Subcutaneous abdominal adipose tissue (tissue), 5 donors: ENCODE measurements at regions not wholly inside any gene's neighbourhood (a gene's known extent, or its start where the extent isn't known, plus 50 kb on each side); places are given as distances from the start of the nearest gene placed in this dataset.

ENCODE experiments used
- H3K27ac ChIP-seq: one replicate; pipeline ENCODE4 v1.7.0; 2013; ENCODE audit warnings: low read depth, mild to moderate bottlenecking, inconsistent platforms, low read length, moderate library complexity
- H3K27me3 ChIP-seq, 5 donors: one replicate each; pipeline ENCODE4 v1.7.0; 2013; ENCODE audit warnings: low read length in 5 of 5, inconsistent platforms in 1 of 5; ENCODE audit not compliant: control insufficient read depth in 5 of 5, insufficient read depth in 4 of 5
- H3K36me3 ChIP-seq, 5 donors: one replicate each; pipeline ENCODE4 v1.7.0; 2013; ENCODE audit warnings: low read length in 5 of 5; ENCODE audit not compliant: control insufficient read depth in 5 of 5, insufficient read depth in 5 of 5
- H3K4me1 ChIP-seq, 5 donors: one replicate each; pipeline ENCODE4 v1.7.0; 2013; ENCODE audit warnings: low read length in 5 of 5, mild to moderate bottlenecking in 3 of 5, moderate library complexity in 1 of 5; ENCODE audit not compliant: control insufficient read depth in 5 of 5, insufficient read depth in 5 of 5
- H3K4me3 ChIP-seq, 5 donors: one replicate each; pipeline ENCODE4 v1.7.0; 2013; ENCODE audit warnings: low read length in 5 of 5, low read depth in 1 of 5
- H3K9ac ChIP-seq, 5 donors: one replicate each; pipeline ENCODE4 v1.7.0; 2013; ENCODE audit warnings: low read length in 5 of 5, mild to moderate bottlenecking in 4 of 5, moderate library complexity in 3 of 5
- H3K9me3 ChIP-seq, 5 donors: one replicate each; pipeline ENCODE4 v1.7.0; 2013; ENCODE audit warnings: low read length in 5 of 5; ENCODE audit not compliant: control insufficient read depth in 5 of 5
- donor health status: healthy.
- donor health status: healthy.
- donor health status: healthy.
- donor health status: healthy.
- donor health status: healthy.

- Histone ChIP-seq H3K9ac (no peak overlapping the region), H3K9me3 (no peaks in the 10 kb centered on the region), H3K4me3 (no peak overlapping the region), H3K27me3 (no peaks in the 10 kb centered on the region), H3K27ac (no peak overlapping the region), H3K36me3 (no peaks in the 10 kb centered on the region), H3K4me1 (peaks cover 0 to 20% (median 11%) of the 10 kb centered on the region in 5 donors)
These were observed 296.5 kb downstream of the NDFIP2 start for GRCh38 chr13:79777504-79777903.

GRCh38 chr13:79776531-79777295, 295.8 kb downstream of the NDFIP2 start:
- Histone ChIP-seq H3K27me3 (no peaks in the 10 kb centered on the region), H3K9me3 (peaks cover 0 to 2% (median 0%) of the 10 kb centered on the region in 5 donors), H3K27ac (no peak overlapping the region)

GRCh38 chr13:79775830-79776229, 294.9 kb downstream of the NDFIP2 start:
- no peaks in the 10 kb centered on the region for H3K27me3 ChIP-seq
- no peak overlapping the region for H3K9ac ChIP-seq
- H3K4me3 ChIP-seq, result no peak overlapping the region
- H3K27ac ChIP-seq, result no peak overlapping the region
- peaks cover 0 to 6% (median 3%) of the 10 kb centered on the region in 5 donors for H3K9me3 ChIP-seq
- no peaks in the 10 kb centered on the region for H3K36me3 ChIP-seq
- peaks cover 0 to 20% (median 11%) of the 10 kb centered on the region in 5 donors for H3K4me1 ChIP-seq

More at GRCh38 chr13:79776531-79777295, 295.8 kb downstream of the NDFIP2 start:
- Histone ChIP-seq H3K4me3 (no peak overlapping the region), H3K9ac (no peak overlapping the region), H3K4me1 (peaks cover 0 to 20% (median 11%) of the 10 kb centered on the region in 5 donors), H3K36me3 (no peaks in the 10 kb centered on the region)

GRCh38 chr13:79772811-79773210, 291.9 kb downstream of the NDFIP2 start:
- Histone ChIP-seq H3K27me3 (no peaks in the 10 kb centered on the region), H3K9me3 (peaks cover 0 to 6% (median 4%) of the 10 kb centered on the region in 5 donors), H3K4me1 (peaks cover 0 to 11% (median 0%) of the 10 kb centered on the region in 5 donors), H3K36me3 (no peaks in the 10 kb centered on the region), H3K4me3 (no peak overlapping the region), H3K9ac (no peak overlapping the region), H3K27ac (no peak overlapping the region)

GRCh38 chr13:79771493-79771892, 290.5 kb downstream of the NDFIP2 start:
- Histone ChIP-seq H3K4me1 (peaks cover 0 to 11% (median 0%) of the 10 kb centered on the region in 5 donors), H3K9me3 (peaks cover 0 to 6% (median 4%) of the 10 kb centered on the region in 5 donors), H3K9ac (no peak overlapping the region), H3K27ac (no peak overlapping the region), H3K27me3 (no peaks in the 10 kb centered on the region), H3K36me3 (no peaks in the 10 kb centered on the region), H3K4me3 (no peak overlapping the region)

GRCh38 chr13:79770056-79770455, 289.1 kb downstream of the NDFIP2 start:
- H3K9ac ChIP-seq, result no peak overlapping the region
- H3K27me3 ChIP-seq, result no peaks in the 10 kb centered on the region
- no peak overlapping the region for H3K4me3 ChIP-seq
- H3K9me3 ChIP-seq, result peaks cover 0 to 6% (median 4%) of the 10 kb centered on the region in 5 donors
- no peaks in the 10 kb centered on the region for H3K36me3 ChIP-seq
- no peaks in the 10 kb centered on the region for H3K4me1 ChIP-seq
- H3K27ac ChIP-seq, result no peak overlapping the region

GRCh38 chr13:79767126-79767525, 286.2 kb downstream of the NDFIP2 start:
- H3K4me3 ChIP-seq, result no peak overlapping the region
- no peak overlapping the region for H3K27ac ChIP-seq
- no peaks in the 10 kb centered on the region for H3K36me3 ChIP-seq
- H3K9me3 ChIP-seq, result peaks cover 0 to 6% (median 4%) of the 10 kb centered on the region in 5 donors
- H3K4me1 ChIP-seq, result no peaks in the 10 kb centered on the region
- H3K9ac ChIP-seq, result no peak overlapping the region
- no peaks in the 10 kb centered on the region for H3K27me3 ChIP-seq

- no peak overlapping the region for H3K27ac ChIP-seq
- H3K9me3 ChIP-seq, result peaks cover 0 to 3% (median 0%) of the 10 kb centered on the region in 5 donors
These were observed 284.4 kb downstream of the NDFIP2 start for GRCh38 chr13:79765331-79765730.

GRCh38 chr13:79749984-79750551, 269.1 kb downstream of the NDFIP2 start:
- no peak overlapping the region for H3K27ac ChIP-seq
- no peaks in the 10 kb centered on the region for H3K36me3 ChIP-seq

More at GRCh38 chr13:79765331-79765730, 284.4 kb downstream of the NDFIP2 start:
- Histone ChIP-seq H3K9ac (no peak overlapping the region), H3K4me3 (no peak overlapping the region), H3K36me3 (no peaks in the 10 kb centered on the region), H3K4me1 (no peaks in the 10 kb centered on the region), H3K27me3 (no peaks in the 10 kb centered on the region)

GRCh38 chr13:79749566-79749965, 268.6 kb downstream of the NDFIP2 start:
- Histone ChIP-seq H3K27me3 (no peaks in the 10 kb centered on the region), H3K9me3 (no peaks in the 10 kb centered on the region), H3K9ac (no peak overlapping the region), H3K4me1 (peaks cover 0 to 12% (median 5%) of the 10 kb centered on the region in 5 donors), H3K27ac (no peak overlapping the region), H3K36me3 (no peaks in the 10 kb centered on the region), H3K4me3 (no peak overlapping the region)

More at GRCh38 chr13:79749984-79750551, 269.1 kb downstream of the NDFIP2 start:
- Histone ChIP-seq H3K9ac (no peak overlapping the region), H3K4me1 (peaks cover 0 to 12% (median 5%) of the 10 kb centered on the region in 5 donors), H3K4me3 (no peak overlapping the region), H3K9me3 (no peaks in the 10 kb centered on the region), H3K27me3 (no peaks in the 10 kb centered on the region)
